NCI-H748 treated with DMSO at 0.1 percent for 48 hours (cell line): ENCODE measurements at regions not wholly inside any gene's neighbourhood (a gene's known extent, or its start where the extent isn't known, plus 50 kb on each side); places are given as distances from the start of the nearest gene placed in this dataset.

Experiments used
- DNase-seq: peaks from one replicate; lab custom pipeline; 2025; lab: John Stamatoyannopoulos, UW

DNA sequence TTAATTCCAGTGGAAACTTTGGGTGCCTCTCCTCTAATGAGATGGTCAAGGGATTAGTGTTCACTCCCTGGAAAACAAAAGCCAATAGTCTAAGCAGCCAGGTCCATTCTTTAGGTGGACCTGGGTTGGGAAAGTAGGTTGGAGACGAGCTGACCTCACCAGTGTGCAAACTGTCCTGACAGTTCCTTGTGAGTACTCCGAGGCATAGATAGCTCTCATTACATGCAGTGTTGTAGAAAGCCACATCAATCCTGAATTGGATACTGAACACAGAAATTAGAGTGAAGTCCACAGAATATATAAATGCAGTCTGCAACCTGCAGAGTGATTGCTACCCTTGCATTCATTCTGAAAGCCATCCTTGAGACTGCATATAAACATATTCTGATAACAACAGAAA, 675.1 kb upstream of the CXADR start:
- no peak for DNase-seq

DNA sequence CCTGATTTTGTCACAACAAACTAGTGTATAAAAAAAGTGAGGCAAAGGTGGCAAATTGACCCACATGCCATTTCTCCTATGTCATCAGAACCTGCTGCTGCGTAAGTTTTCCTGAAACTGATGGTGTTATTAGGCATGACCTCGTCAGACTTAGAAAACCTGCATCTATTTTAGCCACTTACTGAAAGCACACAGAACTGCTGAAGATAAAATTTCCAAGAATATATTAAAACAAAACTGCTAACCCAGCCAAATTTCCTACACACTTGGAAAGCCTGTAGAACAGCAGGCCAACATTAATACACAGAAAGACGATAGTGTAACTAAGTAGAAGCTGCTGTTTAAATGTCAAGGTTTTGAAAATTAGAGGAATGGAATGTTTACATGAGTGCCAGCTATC, 674.5 kb upstream of the CXADR start:
- DNase-seq, result no peak

DNA sequence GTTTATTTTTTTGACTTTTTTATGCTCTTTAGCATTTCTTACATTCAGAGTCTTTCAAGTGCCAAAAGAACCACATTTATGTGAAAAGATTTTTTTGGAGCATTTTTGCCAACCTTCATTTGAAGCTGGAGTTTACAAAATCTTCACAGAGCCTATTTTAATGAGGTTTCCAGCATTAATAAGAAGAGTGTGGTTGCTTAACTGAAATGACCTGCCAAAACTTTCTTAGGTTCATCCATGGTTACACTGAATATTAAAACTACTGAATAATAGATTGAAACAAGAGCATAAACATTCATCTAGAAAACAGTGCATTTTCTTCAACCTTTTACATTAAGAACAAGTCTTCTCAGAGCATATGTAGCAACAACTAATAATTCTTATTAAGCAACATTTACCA, 672.3 kb upstream of the CXADR start:
- no peak for DNase-seq

DNA sequence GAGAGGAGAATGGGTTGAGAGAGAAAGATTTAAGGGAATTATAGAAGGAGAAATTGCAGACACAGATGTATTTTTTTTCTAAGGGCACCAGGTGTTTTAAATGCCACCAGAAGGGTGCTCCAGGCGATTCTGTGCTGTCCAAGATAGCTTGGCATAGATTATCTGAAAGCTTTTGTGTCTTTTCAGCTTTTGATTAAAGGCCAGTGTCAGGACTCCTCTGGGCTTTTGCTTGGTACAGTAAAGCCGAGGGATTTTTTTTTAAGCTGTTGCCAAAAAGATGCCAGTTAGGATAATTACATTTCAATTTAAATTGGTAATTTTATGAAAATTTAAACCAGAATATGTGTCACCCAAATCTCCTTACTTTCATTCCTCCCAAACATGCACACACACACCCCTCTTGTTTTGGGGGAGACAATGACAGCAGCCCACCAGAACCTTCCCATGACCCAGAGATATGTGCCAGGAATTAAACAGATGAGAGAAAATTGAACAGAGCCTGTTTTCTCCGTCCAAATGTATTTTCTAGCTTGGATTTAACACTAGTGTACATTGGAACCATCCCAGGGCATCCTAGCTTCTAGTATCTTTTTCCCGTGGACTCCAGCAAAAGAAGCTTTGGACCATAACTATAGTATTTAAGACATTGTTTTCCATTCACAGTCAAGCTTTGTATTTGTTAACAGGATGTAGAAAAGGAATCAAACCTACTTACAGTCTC, 670.7 kb upstream of the CXADR start:
- DNase-seq, result no peak

DNA sequence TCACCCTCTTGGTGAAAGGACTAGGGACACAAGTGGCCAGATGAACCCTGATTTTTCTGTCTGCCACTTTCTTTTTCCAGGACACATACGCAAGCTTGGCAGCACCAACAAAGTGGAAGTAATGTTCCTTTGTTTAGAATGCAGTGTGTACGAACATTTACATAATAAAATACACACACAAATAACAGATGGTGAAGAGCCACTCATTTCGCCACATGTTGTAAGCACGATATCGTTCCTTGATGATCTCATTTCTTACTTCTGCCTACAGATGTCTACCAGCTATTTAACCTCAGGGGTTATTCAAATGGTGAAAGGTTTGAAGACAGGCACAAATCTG, 670.2 kb upstream of the CXADR start:
- DNase-seq, result no peak

- no peak for DNase-seq
Measured at GRCh38 chr21:16847211-16847610, 665.6 kb upstream of the CXADR start.

- DNase-seq, result no peak
Measured at GRCh38 chr21:16851054-16851453, 661.8 kb upstream of the CXADR start.

DNA sequence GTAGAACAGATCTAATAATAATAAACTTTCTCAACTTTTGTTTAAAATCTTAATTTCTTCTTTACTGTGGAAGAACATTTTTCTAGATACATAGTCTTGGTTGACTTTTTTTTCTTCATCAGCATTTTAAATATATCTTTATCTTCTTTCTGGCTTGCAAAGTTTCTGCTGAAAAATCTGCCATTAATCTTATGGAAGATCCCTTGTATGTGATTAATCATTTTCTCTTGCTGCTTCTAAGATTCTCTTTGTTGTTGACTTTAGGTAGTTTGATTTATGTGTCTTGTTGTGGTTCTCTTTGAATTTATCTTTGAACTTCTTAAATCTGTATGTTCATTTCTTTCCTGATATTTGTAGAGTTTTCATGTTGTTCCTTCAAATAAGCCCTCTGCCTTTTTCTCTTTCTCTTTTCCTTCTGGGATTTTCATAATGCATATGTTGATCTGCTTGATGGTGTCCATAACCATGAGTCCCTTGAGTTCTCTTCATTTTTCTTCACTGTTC, 657.6 kb upstream of the CXADR start:
- no peak for DNase-seq

DNA sequence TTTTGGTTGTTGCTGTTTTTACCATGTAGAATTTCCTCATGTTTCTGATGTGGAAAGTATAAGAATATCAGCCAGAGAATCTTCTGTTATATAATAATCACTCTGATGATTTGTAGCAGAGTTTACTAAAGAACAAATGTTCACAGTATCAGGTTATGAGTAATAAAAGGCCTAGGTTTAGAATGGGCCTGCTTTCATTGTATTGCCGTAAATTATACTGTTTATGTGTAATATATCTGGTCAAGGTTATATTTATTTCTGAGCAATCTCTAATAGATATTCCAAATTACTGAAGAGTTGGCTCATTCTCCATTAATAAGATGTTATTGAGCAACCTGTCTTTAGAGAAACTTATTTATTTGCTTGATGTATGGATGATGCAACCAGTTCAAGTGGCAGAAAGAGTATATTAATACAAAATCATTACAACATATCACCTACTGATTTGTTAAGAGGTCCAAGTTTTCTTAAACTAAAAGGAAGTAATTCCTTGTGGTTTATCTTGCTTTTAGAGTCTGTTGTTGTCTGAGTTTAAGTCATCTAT, 649.4 kb upstream of the CXADR start:
- no peak for DNase-seq

- DNase-seq, result no peak
Measured at GRCh38 chr21:16863908-16864307, 648.9 kb upstream of the CXADR start.

DNA sequence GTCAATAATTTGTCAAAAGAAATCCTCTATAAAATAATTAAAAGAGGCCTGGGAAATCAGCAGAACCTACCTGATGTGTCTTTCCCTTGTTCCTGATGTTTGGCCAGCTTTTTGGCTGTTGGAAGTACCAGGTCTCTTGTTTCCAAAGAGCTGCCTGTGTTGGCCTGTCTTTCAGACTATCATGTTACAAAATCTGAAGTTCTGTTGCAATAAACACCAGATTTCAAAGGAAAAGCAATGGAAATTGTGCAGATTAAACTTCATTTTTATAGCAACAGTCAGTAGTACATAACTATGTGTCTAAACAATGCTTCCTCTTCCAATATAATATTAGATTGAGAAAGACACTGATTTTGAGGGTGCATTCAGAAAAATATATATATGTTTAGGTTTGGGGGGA, 647.2 kb upstream of the CXADR start:
- DNase-seq, result no peak

DNA sequence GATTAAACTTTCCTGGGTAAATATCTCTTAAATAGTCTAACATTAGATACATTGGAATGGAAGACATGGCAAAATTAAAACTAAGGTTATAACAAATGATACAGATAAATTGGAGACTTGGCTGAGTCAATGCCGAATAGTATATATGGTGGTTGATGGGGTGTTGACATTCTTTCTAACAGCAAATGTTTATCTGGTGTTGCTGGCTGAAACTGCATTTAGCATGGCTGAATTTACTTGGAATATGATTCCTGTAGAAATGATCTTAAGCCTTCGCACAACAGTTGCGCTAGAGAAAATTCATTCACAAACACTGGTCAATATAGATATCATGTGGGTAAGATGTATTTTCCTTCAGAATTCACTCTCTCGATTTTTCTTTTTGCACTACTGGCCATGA, 646.0 kb upstream of the CXADR start:
- DNase-seq, result no peak

DNA sequence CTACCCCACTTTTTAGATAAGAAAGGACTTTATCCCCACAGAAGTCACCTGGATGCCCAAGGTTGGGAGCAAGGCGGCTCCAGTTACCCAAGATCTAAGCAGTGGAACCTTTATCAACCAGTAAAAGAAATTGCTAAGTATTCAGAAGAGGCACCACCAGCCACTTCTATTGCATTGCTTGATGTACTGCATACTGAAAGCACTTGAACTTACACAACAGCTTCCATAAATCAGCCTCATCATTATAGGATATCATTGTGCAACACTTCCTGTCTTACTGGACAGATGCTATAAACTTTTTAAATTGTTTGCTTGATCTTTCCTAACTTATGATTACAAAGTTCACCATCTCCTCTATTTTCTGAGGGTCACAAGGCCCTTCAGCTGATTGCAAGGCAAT, 642.7 kb upstream of the CXADR start:
- no peak for DNase-seq

DNA sequence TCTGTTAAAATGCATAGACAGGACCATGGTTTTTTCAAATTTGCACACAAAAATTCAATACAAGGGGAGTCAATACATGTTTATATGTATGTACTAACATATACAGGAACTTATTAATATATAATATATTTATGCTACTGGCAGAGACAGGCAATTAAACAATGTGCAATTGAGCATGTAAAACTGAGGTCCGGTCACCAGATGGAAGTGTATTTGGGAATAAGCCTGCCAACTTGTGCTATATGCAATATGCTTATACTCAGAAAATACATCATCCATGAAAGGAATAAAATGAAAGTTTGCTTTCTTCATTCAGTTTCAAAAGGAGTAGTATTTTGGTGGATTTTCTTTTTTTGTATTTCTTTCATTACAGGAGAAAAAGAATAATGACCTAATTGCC, 640.2 kb upstream of the CXADR start:
- DNase-seq, result no peak

DNA sequence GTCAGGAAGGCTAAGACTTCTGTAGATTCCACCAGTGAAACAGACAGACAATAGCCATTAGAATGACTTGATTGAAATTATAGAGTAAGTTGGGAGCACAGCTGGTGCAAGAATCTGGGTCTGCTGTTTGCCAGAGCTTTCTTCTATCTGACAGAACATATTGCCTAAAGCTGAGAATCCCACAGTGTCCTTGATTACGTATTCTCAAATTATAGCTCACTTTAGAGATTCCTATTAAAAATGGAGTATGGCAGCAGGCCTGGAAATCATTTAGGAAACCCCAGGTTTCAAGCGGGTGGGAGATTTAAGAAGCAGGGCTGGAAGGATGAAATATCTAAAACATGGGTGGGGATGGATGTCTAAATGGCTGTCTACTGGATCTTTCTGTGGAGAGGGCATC, 639.7 kb upstream of the CXADR start:
- no peak for DNase-seq

DNA sequence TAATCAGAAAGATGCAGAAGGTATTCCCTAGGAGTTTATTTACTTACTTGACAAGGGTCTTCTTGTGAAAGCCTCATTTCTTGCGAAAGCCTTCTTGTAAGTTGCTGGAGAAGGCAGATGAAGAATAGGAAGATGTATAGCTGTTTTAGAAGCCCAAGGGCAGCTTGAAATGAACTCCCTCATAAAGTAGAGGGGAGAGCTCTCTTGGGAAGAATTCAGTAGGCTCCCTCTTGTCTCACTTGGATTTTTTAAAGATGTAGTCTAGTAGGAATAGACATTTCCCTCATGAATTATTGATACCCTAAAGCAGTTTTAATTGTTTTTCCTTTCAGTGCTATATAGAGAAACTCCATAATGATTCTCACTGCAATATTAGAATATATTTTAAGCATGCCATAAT, 639.2 kb upstream of the CXADR start:
- DNase-seq, result no peak

- no peak for DNase-seq
Measured at GRCh38 chr21:16879479-16879878, 633.4 kb upstream of the CXADR start.

GRCh38 chr21:16891821-16892220, 621.0 kb upstream of the CXADR start:
- no peak for DNase-seq

DNA sequence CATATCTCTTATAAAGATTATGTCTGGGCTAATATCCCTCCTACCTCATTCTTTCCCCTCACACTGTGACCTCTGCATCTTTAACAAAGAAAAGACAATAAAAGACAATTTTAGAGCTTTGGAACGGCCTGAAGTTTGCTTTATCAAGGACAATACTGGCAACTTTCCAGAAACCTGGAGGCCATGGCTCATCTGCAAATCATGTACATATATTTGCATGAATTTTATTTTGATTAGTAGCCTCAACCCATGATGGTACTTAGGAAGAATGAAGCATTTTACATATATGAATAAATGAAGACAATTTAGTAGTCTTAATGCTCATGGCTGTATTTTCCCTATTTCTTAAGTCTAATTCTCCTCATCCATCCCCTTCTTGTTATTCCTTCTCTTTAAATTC, 612.2 kb upstream of the CXADR start:
- no peak for DNase-seq

DNA sequence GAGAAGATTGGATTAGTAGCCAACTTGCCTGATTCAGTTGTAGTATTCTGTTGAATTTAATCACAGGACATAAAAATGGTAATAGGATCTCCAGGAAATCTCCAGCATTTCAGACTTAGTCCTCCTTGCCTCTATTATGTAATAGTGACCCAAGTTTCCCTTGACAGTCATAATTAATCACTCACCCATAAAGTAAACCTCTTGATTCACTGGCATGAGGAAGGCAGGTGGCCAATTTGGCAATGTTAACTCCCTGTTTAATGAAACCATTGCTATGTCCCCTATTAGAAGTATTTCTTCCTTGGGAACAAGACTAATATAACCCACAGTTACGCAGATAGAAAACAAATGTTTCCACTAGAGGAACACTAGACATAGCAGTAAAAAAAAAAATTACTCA, 604.8 kb upstream of the CXADR start:
- DNase-seq, result no peak

- no peak for DNase-seq
Measured at GRCh38 chr21:16910435-16911165, 602.2 kb upstream of the CXADR start.

- DNase-seq, result no peak
Measured at GRCh38 chr21:16911166-16911607, 601.7 kb upstream of the CXADR start.

- no peak for DNase-seq
Measured at GRCh38 chr21:16912075-16912474, 600.8 kb upstream of the CXADR start.

GRCh38 chr21:16913010-16913409, 599.8 kb upstream of the CXADR start:
- no peak for DNase-seq
